HepG2 (cell line): ENCODE measurements at regions not wholly inside any gene's neighbourhood (a gene's known extent, or its start where the extent isn't known, plus 50 kb on each side); places are given as distances from the start of the nearest gene placed in this dataset.

Experiments used
- ATAC-seq: fragments of 200-7000 bp; cut with Tn5 transposase; 3 replicates; pipeline ENCODE4 v1.9.1; 2020; ENCODE audit warnings: mild to moderate bottlenecking, moderate library complexity
- BruUV-seq: library from RNA; stranded (reverse); fragments of 400-500 nt; replicated peaks from 2 replicates; lab custom pipeline; 2021; lab: Mats Ljungman, UMichigan
- CTCF ChIA-PET: fragments of 300-600 bp; formaldehyde crosslinking; extraction: SDS; loops from one replicate; lab custom pipeline; 2021; ENCODE audit warnings: low total read pairs, inconsistent platforms, low intra/inter-chr PET ratio; lab: Yijun Ruan, JAX
- POLR2A ChIA-PET: fragments of 350-600 bp; sonication (Branson Sonifier 250); formaldehyde crosslinking; loops from one replicate; lab custom pipeline; 2020; ENCODE audit warnings: antibody characterized with exemption, inconsistent platforms; lab: Yijun Ruan, JAX
- DNase-seq: peaks from one replicate; pipeline ENCODE4 v3.0.0-alpha.2; 2015; ENCODE audit warnings: low spot score
- FAIRE-seq: peaks from 3 replicates; lab custom pipeline; 2011; peaks lifted over from hg19 to GRCh38; lab: Jason Lieb, UNC
- H2AFZ ChIP-seq: one replicate; pipeline ENCODE4 v1.6.1; 2011; ENCODE audit warnings: low read length, inconsistent platforms
- H3K27ac ChIP-seq: fragments of 300-600 bp; 3 replicates; pipeline ENCODE4 v1.8.0; 2011; ENCODE audit warnings: mixed run types, mild to moderate bottlenecking, mixed read lengths, low read length, inconsistent platforms; ENCODE audit not compliant: insufficient read depth; ENCODE audit errors: extremely low read length
- H3K27me3 ChIP-seq, 2 experiments: fragments of 200-600 bp in 1 of 2; 2 replicates in 1 of 2; 3 replicates in 1 of 2; pipeline versions ENCODE4 v1.6.0 to v1.8.0; 2011; ENCODE audit warnings: low read length in 2 of 2, mild to moderate bottlenecking in 2 of 2, moderate library complexity in 2 of 2, inconsistent platforms in 1 of 2; ENCODE audit not compliant: insufficient read depth in 2 of 2, control insufficient read depth in 1 of 2
- H3K36me3 ChIP-seq, 2 experiments: fragments of 200-600 bp in 1 of 2; replicated peaks in 1 of 2; 2 replicates in 1 of 2; 3 replicates in 1 of 2; pipeline versions ENCODE4 v1.5.1 to v1.8.0; 2011; ENCODE audit warnings: low read length in 2 of 2, inconsistent platforms in 1 of 2; ENCODE audit not compliant: insufficient read depth in 2 of 2, control insufficient read depth in 1 of 2
- H3K4me1 ChIP-seq: 2 replicates; pipeline ENCODE4 v1.5.1; 2012; ENCODE audit warnings: low read length, inconsistent platforms; ENCODE audit not compliant: insufficient read depth
- H3K4me2 ChIP-seq: 2 replicates; pipeline ENCODE4 v1.6.0; 2011; ENCODE audit warnings: low read depth, low read length, inconsistent platforms
- H3K4me3 ChIP-seq, 3 experiments: fragments of 200-600 bp in 1 of 3; sonication (generic), shearing (Covaris generic) in 1 of 3; replicated peaks in 1 of 3; 2 replicates each; pipeline ENCODE4 v1.5.1; 2011 to 2016; ENCODE audit warnings: low read length in 3 of 3, inconsistent platforms in 2 of 3, low read depth in 2 of 3, mild to moderate bottlenecking in 2 of 3, control low read depth in 1 of 3, mixed read lengths in 1 of 3; ENCODE audit not compliant: insufficient read depth in 1 of 3
- H3K79me2 ChIP-seq: one replicate; pipeline ENCODE4 v1.6.1; 2011; ENCODE audit warnings: low read length, inconsistent platforms; ENCODE audit not compliant: insufficient read depth
- H3K9ac ChIP-seq: 2 replicates; pipeline ENCODE4 v1.6.0; 2011; ENCODE audit warnings: mild to moderate bottlenecking, low read depth, low read length, inconsistent platforms; ENCODE audit not compliant: insufficient read depth
- H3K9me3 ChIP-seq: 2 replicates; pipeline ENCODE4 v1.5.1; 2012; ENCODE audit warnings: mild to moderate bottlenecking, low read length
- H4K20me1 ChIP-seq: 2 replicates; pipeline ENCODE4 v1.6.0; 2011; ENCODE audit warnings: inconsistent platforms, mild to moderate bottlenecking, low read length, moderate library complexity; ENCODE audit not compliant: insufficient read depth
- ATF4 ChIP-seq, 2 experiments: fragments of 450-650 bp in 1 of 2; sonication (generic) in 1 of 2; formaldehyde crosslinking; IDR thresholded peaks; 2 replicates each; pipeline versions ENCODE4 v1.5.0 to v1.8.0; 2020 to 2022; ENCODE audit warnings: mild to moderate bottlenecking in 1 of 2, missing genetic modification reagents in 1 of 2
- GABPB1 ChIP-seq: IDR thresholded peaks from 2 replicates; pipeline ENCODE4 v1.6.1; 2016; ENCODE audit warnings: mild to moderate bottlenecking, missing genetic modification reagents, moderate library complexity, missing compliant biosample characterization
- IKZF5 ChIP-seq: IDR thresholded peaks from 2 replicates; pipeline ENCODE4 v1.6.1; 2018; ENCODE audit warnings: missing genetic modification reagents, mild to moderate bottlenecking, missing compliant biosample characterization
- MED8 ChIP-seq: sonication (generic); formaldehyde crosslinking; IDR thresholded peaks from 2 replicates; pipeline ENCODE4 v1.8.1; 2023; ENCODE audit warnings: mild to moderate bottlenecking, missing genetic modification reagents; ENCODE audit not compliant: insufficient replicate concordance
- SALL2 ChIP-seq: sonication (generic); formaldehyde crosslinking; IDR thresholded peaks from 2 replicates; pipeline ENCODE4 v1.8.1; 2023; ENCODE audit warnings: mild to moderate bottlenecking, missing genetic modification reagents, inconsistent platforms
- TOE1 ChIP-seq: sonication (generic); formaldehyde crosslinking; IDR thresholded peaks from 2 replicates; pipeline ENCODE4 v1.4.0; 2020; ENCODE audit warnings: mild to moderate bottlenecking, missing genetic modification reagents
- ZBTB4 ChIP-seq: sonication (generic); formaldehyde crosslinking; IDR thresholded peaks from 2 replicates; pipeline ENCODE4 v1.4.0; 2020; ENCODE audit warnings: missing genetic modification reagents, mild to moderate bottlenecking, borderline replicate concordance
- ZFY ChIP-seq: sonication (generic); formaldehyde crosslinking; IDR thresholded peaks from 2 replicates; pipeline ENCODE4 v1.4.0; 2020; ENCODE audit warnings: missing genetic modification reagents
- ZNF17 ChIP-seq: sonication (generic); formaldehyde crosslinking; IDR thresholded peaks from 2 replicates; pipeline ENCODE4 v1.5.0; 2020; ENCODE audit warnings: mild to moderate bottlenecking, missing genetic modification reagents
- ZNF562 ChIP-seq: sonication (generic); formaldehyde crosslinking; IDR thresholded peaks from 2 replicates; pipeline ENCODE4 v1.8.0; 2022; ENCODE audit warnings: missing genetic modification reagents, borderline replicate concordance
- ZNF816 ChIP-seq: sonication (generic); formaldehyde crosslinking; IDR thresholded peaks from 2 replicates; pipeline ENCODE4 v1.8.0; 2022; ENCODE audit warnings: missing genetic modification reagents, mild to moderate bottlenecking, borderline replicate concordance
- in situ Hi-C: cut with HindIII; loops from 2 replicates; pipeline ENCODE4 v1.10.0; 2017; ENCODE audit warnings: low pct_unique_long_range_greater_than_20kb; ENCODE audit not compliant: extremely low pct_ligation_motif_present
- intact Hi-C: fragments of 100-400 bp; cut with micrococcal nuclease; formaldehyde crosslinking; loops from one replicate; pipeline ENCODE4 v1.10.0; 2022; ENCODE audit not compliant: unreplicated experiment
- TF ChIP-seq, protein P1 (sequence below): sonication (generic); formaldehyde crosslinking; IDR thresholded peaks from 2 replicates; pipeline ENCODE4 v1.9.0; 2021; ENCODE audit warnings: mild to moderate bottlenecking, missing genetic modification reagents

DNA sequence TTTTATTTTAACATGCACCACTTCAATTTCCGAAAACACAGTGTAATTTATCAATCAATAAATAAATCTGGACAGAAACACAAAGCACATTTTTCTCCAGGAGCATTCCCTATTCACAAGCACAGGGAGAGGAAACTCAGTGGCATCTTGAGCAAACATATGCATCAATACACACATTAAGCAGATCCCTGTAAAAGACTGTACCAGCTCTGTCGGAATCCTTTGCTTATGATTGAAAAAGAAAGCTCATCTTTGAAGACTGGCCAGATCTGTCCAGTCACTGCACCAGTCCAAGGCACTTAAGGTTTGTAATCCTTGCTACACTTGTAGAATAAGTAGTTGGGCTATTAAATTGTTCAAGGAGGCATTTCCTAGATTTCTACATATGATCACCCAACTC lies 343.9 kb downstream of the BMPER start (continued):
- TF ChIP-seq ATF4 (CRISPR knock-in tag; IDR thresholded peaks at IDR 0.05) (no peak), IKZF5 (no peak)

DNA sequence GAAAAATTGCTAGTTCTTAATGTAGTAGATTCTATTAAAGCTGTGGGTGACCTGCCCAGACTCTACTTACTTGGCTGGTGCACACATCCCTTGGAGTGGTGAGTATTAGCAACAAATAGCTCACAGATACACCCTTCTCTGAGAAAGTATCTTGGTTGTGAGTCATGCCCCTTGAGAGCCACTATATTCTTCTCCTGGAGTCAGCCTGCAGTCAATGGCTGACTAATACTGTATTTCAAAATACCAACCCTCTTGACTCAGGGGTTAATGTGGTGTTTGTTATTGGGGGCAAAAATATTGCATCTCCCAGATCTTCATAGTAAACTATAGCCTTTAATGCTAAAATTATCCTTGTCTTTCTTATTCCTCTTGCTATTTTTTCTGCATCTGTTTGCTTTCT lies 354.9 kb downstream of the BMPER start:
- FAIRE-seq, result no peak
- Histone ChIP-seq H3K9me3 (no peaks in the 10 kb centered on the region), H3K9ac (no peak overlapping the region), H2AFZ (no peak overlapping the region), H3K27ac (no peak overlapping the region), H4K20me1 (no peaks in the 10 kb centered on the region), H3K4me2 (no peak overlapping the region), H3K4me3 (no peak overlapping the region), H3K79me2 (no peaks in the 10 kb centered on the region), H3K27me3 (no peaks in the 10 kb centered on the region), H3K4me1 (no peaks in the 10 kb centered on the region), H3K36me3 (no peaks in the 10 kb centered on the region)
- in situ Hi-C loops (no loop called here), intact Hi-C loops (no loop called here)
- BruUV-seq, result no TSS peak
- ChIA-PET POLR2A (no interaction called here), CTCF (no interaction called here)
- DNase-seq, result no peak
- ATAC-seq, result no peak
- TF ChIP-seq, protein P1, sequence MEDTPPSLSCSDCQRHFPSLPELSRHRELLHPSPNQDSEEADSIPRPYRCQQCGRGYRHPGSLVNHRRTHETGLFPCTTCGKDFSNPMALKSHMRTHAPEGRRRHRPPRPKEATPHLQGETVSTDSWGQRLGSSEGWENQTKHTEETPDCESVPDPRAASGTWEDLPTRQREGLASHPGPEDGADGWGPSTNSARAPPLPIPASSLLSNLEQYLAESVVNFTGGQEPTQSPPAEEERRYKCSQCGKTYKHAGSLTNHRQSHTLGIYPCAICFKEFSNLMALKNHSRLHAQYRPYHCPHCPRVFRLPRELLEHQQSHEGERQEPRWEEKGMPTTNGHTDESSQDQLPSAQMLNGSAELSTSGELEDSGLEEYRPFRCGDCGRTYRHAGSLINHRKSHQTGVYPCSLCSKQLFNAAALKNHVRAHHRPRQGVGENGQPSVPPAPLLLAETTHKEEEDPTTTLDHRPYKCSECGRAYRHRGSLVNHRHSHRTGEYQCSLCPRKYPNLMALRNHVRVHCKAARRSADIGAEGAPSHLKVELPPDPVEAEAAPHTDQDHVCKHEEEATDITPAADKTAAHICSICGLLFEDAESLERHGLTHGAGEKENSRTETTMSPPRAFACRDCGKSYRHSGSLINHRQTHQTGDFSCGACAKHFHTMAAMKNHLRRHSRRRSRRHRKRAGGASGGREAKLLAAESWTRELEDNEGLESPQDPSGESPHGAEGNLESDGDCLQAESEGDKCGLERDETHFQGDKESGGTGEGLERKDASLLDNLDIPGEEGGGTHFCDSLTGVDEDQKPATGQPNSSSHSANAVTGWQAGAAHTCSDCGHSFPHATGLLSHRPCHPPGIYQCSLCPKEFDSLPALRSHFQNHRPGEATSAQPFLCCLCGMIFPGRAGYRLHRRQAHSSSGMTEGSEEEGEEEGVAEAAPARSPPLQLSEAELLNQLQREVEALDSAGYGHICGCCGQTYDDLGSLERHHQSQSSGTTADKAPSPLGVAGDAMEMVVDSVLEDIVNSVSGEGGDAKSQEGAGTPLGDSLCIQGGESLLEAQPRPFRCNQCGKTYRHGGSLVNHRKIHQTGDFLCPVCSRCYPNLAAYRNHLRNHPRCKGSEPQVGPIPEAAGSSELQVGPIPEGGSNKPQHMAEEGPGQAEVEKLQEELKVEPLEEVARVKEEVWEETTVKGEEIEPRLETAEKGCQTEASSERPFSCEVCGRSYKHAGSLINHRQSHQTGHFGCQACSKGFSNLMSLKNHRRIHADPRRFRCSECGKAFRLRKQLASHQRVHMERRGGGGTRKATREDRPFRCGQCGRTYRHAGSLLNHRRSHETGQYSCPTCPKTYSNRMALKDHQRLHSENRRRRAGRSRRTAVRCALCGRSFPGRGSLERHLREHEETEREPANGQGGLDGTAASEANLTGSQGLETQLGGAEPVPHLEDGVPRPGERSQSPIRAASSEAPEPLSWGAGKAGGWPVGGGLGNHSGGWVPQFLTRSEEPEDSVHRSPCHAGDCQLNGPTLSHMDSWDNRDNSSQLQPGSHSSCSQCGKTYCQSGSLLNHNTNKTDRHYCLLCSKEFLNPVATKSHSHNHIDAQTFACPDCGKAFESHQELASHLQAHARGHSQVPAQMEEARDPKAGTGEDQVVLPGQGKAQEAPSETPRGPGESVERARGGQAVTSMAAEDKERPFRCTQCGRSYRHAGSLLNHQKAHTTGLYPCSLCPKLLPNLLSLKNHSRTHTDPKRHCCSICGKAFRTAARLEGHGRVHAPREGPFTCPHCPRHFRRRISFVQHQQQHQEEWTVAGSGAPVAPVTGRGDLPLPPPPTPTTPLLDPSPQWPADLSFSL (CRISPR knock-in tag), result no peak
- no peak for TF ChIP-seq SALL2
- no peak for TF ChIP-seq ZNF816
- TF ChIP-seq ZNF562 (CRISPR knock-in tag), result no peak
- TF ChIP-seq TOE1, result no peak
- no peak for TF ChIP-seq ZBTB4 (CRISPR knock-in tag)
- no peak for TF ChIP-seq GABPB1 (CRISPR knock-in tag)
- no peak for TF ChIP-seq MED8
- TF ChIP-seq ZFY (CRISPR knock-in tag), result no peak
- TF ChIP-seq ZNF17 (CRISPR knock-in tag), result no peak
